ENCODE measurements at regions not wholly inside any gene's neighbourhood (a gene's known extent, or its start where the extent isn't known, plus 50 kb on each side); places are given as distances from the start of the nearest gene placed in this dataset.

GRCh38 chr10:81570349-81570748, 304.6 kb upstream of the NRG3 start:
- TF ChIP-seq, protein P1, sequence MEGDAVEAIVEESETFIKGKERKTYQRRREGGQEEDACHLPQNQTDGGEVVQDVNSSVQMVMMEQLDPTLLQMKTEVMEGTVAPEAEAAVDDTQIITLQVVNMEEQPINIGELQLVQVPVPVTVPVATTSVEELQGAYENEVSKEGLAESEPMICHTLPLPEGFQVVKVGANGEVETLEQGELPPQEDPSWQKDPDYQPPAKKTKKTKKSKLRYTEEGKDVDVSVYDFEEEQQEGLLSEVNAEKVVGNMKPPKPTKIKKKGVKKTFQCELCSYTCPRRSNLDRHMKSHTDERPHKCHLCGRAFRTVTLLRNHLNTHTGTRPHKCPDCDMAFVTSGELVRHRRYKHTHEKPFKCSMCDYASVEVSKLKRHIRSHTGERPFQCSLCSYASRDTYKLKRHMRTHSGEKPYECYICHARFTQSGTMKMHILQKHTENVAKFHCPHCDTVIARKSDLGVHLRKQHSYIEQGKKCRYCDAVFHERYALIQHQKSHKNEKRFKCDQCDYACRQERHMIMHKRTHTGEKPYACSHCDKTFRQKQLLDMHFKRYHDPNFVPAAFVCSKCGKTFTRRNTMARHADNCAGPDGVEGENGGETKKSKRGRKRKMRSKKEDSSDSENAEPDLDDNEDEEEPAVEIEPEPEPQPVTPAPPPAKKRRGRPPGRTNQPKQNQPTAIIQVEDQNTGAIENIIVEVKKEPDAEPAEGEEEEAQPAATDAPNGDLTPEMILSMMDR (conservative IDR thresholded peaks at IDR 0.05; ENCODE audit: low read length): no peak
- no peak for TF ChIP-seq EZH2phosphoT487 (IDR thresholded peaks at IDR 0.05; ENCODE audit: borderline replicate concordance, low read depth, low read length)

Measured in OCI-LY7 (cell line).